ENCODE measurements at regions not wholly inside any gene's neighbourhood (a gene's known extent, or its start where the extent isn't known, plus 50 kb on each side); places are given as distances from the start of the nearest gene placed in this dataset.

DNA sequence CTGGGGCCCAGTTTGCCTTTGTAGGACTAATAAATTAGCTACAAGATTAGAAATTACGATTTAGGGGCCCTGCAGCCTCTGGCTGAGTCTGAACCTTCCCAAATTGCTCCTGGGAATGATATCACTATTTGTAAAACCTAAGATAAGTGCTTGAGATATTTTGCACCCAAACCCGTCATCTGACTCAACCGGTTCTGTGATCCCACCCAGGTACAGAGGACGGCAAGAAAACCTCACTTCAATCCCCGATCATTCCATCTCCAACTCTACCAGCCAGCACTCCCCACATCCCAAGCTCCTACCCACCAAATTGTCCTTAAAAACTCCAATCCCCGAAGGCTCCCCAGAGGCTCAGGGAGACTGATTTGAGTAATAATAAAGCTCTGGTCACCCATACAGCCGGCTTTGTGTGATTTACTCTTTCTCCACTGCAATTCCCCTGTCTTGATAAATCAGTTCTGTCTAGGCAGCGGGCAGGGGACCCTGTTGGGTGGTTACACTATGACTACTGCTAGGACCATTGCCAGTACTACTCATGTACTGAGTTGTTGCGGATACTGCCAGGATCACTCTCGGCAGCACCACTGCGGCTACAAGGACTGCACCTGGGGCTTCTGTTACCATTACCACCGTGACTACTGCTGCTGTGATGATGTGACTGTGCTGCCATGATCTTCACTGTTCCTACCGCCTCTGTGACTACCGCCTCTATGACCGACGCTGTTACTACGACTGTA is 73.1 kb downstream of the IRF8 start:
- no peak for DNase-seq (ENCODE audit: low spot score)
- in situ Hi-C loops (cut with HindIII; ENCODE audit: low sequenced_read_pairs) = no loop called here

GRCh38 chr16:85974428-85975375 is 75.7 kb downstream of the IRF8 start:
- DNase-seq (ENCODE audit: low spot score) = no peak
- in situ Hi-C loops (cut with HindIII; ENCODE audit: low sequenced_read_pairs) = no loop called here

- in situ Hi-C loops (cut with HindIII; ENCODE audit: low sequenced_read_pairs) = no loop called here
- no peak for DNase-seq (ENCODE audit: low spot score)
Measured at GRCh38 chr16:85975451-85975981, 76.6 kb downstream of the IRF8 start.

DNA sequence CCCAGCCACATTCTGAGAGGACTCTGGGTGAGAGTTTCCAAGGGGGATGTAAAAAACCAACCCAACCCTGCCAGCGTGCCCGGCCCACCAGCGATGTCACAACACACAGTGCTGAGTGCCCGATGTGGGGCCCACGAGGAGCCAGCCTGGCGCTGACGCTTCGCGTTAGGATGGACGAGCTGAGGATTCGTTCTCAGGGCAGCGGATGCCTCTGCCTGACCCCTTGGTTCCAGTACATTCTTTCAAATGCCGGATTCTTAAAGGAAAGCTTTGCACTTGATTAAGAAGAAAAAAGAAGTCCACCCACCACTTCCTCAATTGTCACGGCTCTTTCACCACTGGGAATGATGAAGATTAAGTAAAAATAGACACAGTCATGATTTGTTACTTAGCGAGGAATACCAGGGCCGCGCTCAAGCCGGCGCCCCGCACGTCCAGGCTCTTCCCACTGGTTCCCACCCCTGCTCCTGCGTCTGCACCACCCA is 79.4 kb downstream of the IRF8 start:
- DNase-seq (ENCODE audit: low spot score) = no peak
- in situ Hi-C loops (cut with HindIII; ENCODE audit: low sequenced_read_pairs) = no loop called here

DNA sequence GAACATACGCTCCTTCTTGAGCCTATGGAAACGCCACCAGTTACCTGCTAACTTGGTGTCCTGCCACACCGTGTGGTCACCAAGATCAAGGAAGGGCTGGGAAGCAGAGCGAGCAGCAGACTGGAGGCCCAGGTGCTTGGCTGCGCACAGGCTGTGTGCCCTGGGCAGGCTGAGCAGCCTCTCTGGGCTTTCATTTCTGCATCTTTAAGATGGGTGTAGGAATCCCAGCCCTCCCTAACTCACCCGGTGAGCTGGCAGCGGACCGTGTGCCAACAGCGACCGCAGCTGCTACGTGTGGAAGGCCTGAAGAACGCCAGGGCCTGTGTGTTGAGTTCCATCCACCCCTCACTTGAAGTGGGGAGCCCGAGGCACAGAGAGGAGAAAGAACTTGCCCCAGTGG is 80.0 kb downstream of the IRF8 start:
- DNase-seq (ENCODE audit: low spot score) = no peak
- in situ Hi-C loops (cut with HindIII; ENCODE audit: low sequenced_read_pairs) = no loop called here

GRCh38 chr16:85979605-85980004 is 80.6 kb downstream of the IRF8 start:
- no peak for DNase-seq (ENCODE audit: low spot score)
- in situ Hi-C loops (cut with HindIII; ENCODE audit: low sequenced_read_pairs) = no loop called here

GRCh38 chr16:85980686-85981085 is 81.7 kb downstream of the IRF8 start:
- in situ Hi-C loops (cut with HindIII; ENCODE audit: low sequenced_read_pairs) = no loop called here
- DNase-seq (ENCODE audit: low spot score) = no peak

GRCh38 chr16:85981826-85982562 is 83.0 kb downstream of the IRF8 start:
- in situ Hi-C loops (cut with HindIII; ENCODE audit: low sequenced_read_pairs) = no loop called here
- no peak for DNase-seq (ENCODE audit: low spot score)

GRCh38 chr16:85982563-85982939 is 83.6 kb downstream of the IRF8 start:
- in situ Hi-C loops (cut with HindIII; ENCODE audit: low sequenced_read_pairs) = no loop called here
- no peak for DNase-seq (ENCODE audit: low spot score)

- in situ Hi-C loops (cut with HindIII; ENCODE audit: low sequenced_read_pairs) = no loop called here
- DNase-seq (ENCODE audit: low spot score) = no peak
Measured at GRCh38 chr16:85983064-85983463, 84.1 kb downstream of the IRF8 start.

- in situ Hi-C loops (cut with HindIII; ENCODE audit: low sequenced_read_pairs) = no loop called here
- no peak for DNase-seq (ENCODE audit: low spot score)
Measured at GRCh38 chr16:85983606-85984230, 84.8 kb downstream of the IRF8 start.

DNA sequence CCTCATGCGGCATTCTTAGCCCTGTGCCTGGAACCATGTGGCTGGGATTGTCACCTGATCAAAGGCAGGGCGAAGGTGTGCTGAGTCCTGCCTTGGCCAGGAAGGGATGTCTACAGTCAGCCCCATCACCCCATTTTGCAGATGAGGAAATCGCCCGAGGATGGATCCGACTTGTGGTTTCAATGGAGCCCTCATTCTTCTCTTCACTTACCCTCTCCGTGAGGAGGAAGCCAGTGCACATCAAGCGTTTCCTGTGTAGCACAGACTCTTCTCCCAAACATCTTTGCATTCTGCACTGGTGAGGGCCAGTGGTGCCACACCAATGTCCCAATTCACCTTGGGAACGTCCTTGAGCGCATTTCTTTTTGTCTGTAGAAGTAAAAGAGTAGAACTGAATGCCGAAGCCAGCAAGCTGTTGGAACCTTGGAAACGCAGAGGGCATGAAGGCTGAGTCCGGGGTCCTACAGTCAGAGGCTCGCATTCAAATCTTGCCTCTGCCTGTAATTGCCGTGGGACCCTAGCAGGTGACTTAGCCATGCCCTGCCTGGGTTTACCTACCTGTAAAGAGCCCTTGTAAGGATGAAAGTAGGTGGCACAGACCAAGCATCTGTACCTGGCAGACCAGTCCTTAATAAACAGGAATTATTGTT is 85.4 kb downstream of the IRF8 start:
- no peak for DNase-seq (ENCODE audit: low spot score)
- in situ Hi-C loops (cut with HindIII; ENCODE audit: low sequenced_read_pairs) = no loop called here

- in situ Hi-C loops (cut with HindIII; ENCODE audit: low sequenced_read_pairs) = no loop called here
- DNase-seq (ENCODE audit: low spot score) = no peak
Measured at GRCh38 chr16:85984947-85985451, 86.0 kb downstream of the IRF8 start.

DNA sequence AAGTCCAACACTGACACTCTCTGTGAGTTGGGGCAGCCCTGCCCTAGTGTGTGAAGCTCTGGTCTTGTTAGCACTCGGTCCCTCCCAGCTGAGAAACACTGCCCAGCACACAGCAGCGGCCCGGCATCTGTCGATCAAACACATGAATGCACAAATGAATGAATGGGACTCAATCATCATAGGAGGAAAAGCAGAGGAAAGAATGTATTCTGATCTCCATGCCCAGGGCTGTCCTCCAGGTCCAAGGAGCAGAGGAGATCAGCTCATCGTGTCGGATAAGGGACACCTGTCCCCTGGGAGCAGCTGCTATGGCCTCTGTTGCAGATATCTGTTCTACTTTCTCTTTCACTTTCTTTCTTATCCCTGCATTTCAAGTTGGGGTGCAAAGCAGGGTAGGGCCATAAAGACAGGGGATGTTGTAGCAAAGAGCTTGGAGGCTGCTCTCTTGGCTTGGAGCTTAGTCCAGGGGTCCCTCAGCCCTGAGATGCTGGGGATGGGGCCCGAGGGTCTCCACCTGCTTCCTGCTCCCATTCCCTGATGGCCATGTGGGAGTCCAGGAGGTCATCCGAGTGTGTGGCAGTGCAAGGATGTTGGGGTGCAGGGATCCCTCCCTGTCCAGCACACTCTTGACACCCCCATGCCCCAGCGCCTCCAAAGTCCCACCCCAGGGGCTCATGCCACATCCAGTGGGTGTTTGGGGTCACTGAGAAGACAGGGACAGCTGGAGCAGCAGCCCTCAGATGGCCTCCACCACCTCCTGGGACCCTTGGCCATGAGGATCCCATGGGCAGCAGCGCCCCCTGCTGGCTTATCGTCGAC is 88.2 kb downstream of the IRF8 start:
- in situ Hi-C loops (cut with HindIII; ENCODE audit: low sequenced_read_pairs) = no loop called here

GRCh38 chr16:85987750-85988078 is 88.8 kb downstream of the IRF8 start:
- DNase-seq (ENCODE audit: low spot score) = no peak
- in situ Hi-C loops (cut with HindIII; ENCODE audit: low sequenced_read_pairs) = no loop called here

More for the DNA sequence above, 88.2 kb downstream of the IRF8 start:
- no peak for DNase-seq (ENCODE audit: low spot score)

- in situ Hi-C loops (cut with HindIII; ENCODE audit: low sequenced_read_pairs) = no loop called here
Measured at GRCh38 chr16:85988306-85988705, 89.3 kb downstream of the IRF8 start.

DNA sequence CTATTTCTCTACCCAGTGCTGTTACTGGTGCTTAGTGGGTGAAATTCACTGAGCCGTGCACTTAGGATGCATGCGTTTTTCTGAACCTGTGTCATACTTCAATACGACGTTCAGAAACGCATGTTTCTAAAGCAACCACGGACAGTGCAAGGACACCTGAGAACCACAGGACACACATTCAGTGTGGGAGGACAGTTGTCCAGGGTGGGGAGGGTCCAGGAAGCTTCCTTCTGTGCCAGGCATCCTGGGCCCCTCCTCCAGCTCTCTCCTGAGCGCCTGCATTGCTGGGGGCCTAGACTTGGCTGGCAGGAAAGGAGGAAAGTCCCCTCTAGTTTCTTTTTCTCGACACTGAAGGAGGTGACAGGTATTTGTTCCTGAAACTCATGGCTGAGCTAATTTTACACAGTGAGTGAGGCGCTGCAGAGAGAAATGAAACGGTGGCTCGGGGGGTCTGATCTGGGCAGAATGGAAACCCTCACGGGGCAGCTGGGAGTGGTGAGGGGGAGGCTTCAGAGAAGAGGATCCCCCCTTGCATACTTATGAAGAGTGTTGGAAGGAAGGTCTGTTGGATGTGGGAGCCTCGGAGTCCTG is 89.9 kb downstream of the IRF8 start:
- in situ Hi-C loops (cut with HindIII; ENCODE audit: low sequenced_read_pairs) = no loop called here

More at GRCh38 chr16:85988306-85988705, 89.3 kb downstream of the IRF8 start:
- DNase-seq (ENCODE audit: low spot score) = no peak

More for the DNA sequence above, 89.9 kb downstream of the IRF8 start:
- no peak for DNase-seq (ENCODE audit: low spot score)
